K562 (cell line): ENCODE measurements at regions not wholly inside any gene's neighbourhood (a gene's known extent, or its start where the extent isn't known, plus 50 kb on each side); places are given as distances from the start of the nearest gene placed in this dataset.

Experiments
- ATAC-seq: fragments of 200-7000 bp; cut with Tn5 transposase; 3 replicates; pipeline ENCODE4 v1.9.1; 2020; ENCODE audit warnings: moderate library complexity
- BruUV-seq: library from RNA; stranded (reverse); fragments of 400-500 nt; replicated peaks from 2 replicates; lab custom pipeline; 2021; lab: Mats Ljungman, UMichigan
- CTCF ChIA-PET: fragments of 300-600 bp; formaldehyde crosslinking; extraction: SDS; loops from one replicate; lab custom pipeline; 2021; ENCODE audit warnings: low intra/inter-chr PET ratio; lab: Yijun Ruan, JAX
- POLR2A ChIA-PET: fragments of 300-600, 350-650 bp; sonication (Branson Sonifier 250); formaldehyde crosslinking; extraction: SDS; loops from one replicate; lab custom pipeline; 2021; ENCODE audit warnings: antibody characterized with exemption, inconsistent platforms; lab: Yijun Ruan, JAX
- DNase-seq, 4 experiments: peaks; one replicate each; pipeline versions ENCODE4 v3.0.0 to v3.0.0-alpha.2; 2011 to 2018; ENCODE audit warnings: low spot score in 3 of 4, mixed read lengths in 3 of 4; ENCODE audit errors: extremely low read depth in 1 of 4
- FAIRE-seq: peaks from 2 replicates; lab custom pipeline; 2011; peaks lifted over from hg19 to GRCh38; lab: Jason Lieb, UNC
- H2AFZ ChIP-seq: 2 replicates; pipeline ENCODE4 v1.6.0; 2011; ENCODE audit warnings: low read depth, low read length, control low read depth, inconsistent platforms
- H3K27ac ChIP-seq: fragments of 200-600 bp; 3 replicates; pipeline ENCODE4 v1.8.0; 2011; ENCODE audit warnings: low read depth, mild to moderate bottlenecking, control low read depth, inconsistent platforms, low read length, moderate library complexity, mixed read lengths; ENCODE audit errors: extremely low read depth
- H3K27me3 ChIP-seq, 2 experiments: fragments of 300-600 bp in 1 of 2; 2 replicates in 1 of 2; 3 replicates in 1 of 2; pipeline versions ENCODE4 v1.6.0 to v1.8.0; 2011; ENCODE audit warnings: inconsistent platforms in 2 of 2, low read length in 2 of 2, mild to moderate bottlenecking in 1 of 2, mixed read lengths in 1 of 2, moderate library complexity in 1 of 2; ENCODE audit not compliant: control insufficient read depth in 2 of 2, insufficient read depth in 2 of 2
- H3K36me3 ChIP-seq: fragments of 300-600 bp; 3 replicates; pipeline ENCODE4 v1.8.0; 2011; ENCODE audit warnings: mild to moderate bottlenecking, low read length, inconsistent platforms; ENCODE audit not compliant: control insufficient read depth, insufficient read depth
- H3K4me1 ChIP-seq, 2 experiments: fragments of 200-600 bp in 1 of 2; replicated peaks in 1 of 2; 2 replicates in 1 of 2; 3 replicates in 1 of 2; pipeline versions ENCODE4 v1.5.1 to v1.8.0; 2011; ENCODE audit warnings: inconsistent platforms in 2 of 2, low read length in 2 of 2, mild to moderate bottlenecking in 1 of 2, mixed read lengths in 1 of 2, moderate library complexity in 1 of 2; ENCODE audit not compliant: control insufficient read depth in 2 of 2, insufficient read depth in 2 of 2
- H3K4me2 ChIP-seq: 2 replicates; pipeline ENCODE4 v1.6.1; 2011; ENCODE audit warnings: low read length, control low read depth, inconsistent platforms, mixed read lengths; ENCODE audit not compliant: insufficient read depth
- H3K4me3 ChIP-seq: fragments of 200-600 bp; sonication (generic), shearing (Covaris generic); 2 replicates; pipeline ENCODE4 v1.5.1; 2016; ENCODE audit warnings: control low read depth, inconsistent platforms
- H3K79me2 ChIP-seq: fragments of 200-600 bp; 3 replicates; pipeline ENCODE4 v1.8.0; 2011; ENCODE audit warnings: low read length, inconsistent platforms; ENCODE audit not compliant: control insufficient read depth, insufficient read depth
- H3K9ac ChIP-seq, 2 experiments: 2 replicates each; pipeline versions ENCODE4 v1.6.0 to v1.6.1; 2011; ENCODE audit warnings: low read depth in 2 of 2, low read length in 2 of 2, control low read depth in 1 of 2, inconsistent platforms in 1 of 2, mild to moderate bottlenecking in 1 of 2, mixed read lengths in 1 of 2; ENCODE audit not compliant: insufficient read depth in 1 of 2
- H3K9me1 ChIP-seq: one replicate; pipeline ENCODE4 v1.6.0; 2011; ENCODE audit warnings: inconsistent platforms, mild to moderate bottlenecking, low read length, moderate library complexity; ENCODE audit not compliant: control insufficient read depth, insufficient read depth
- H3K9me3 ChIP-seq: replicated peaks from 2 replicates; pipeline ENCODE4 v1.5.1; 2011; ENCODE audit warnings: low read depth, low read length, inconsistent platforms; ENCODE audit not compliant: control insufficient read depth, insufficient read depth
- H4K20me1 ChIP-seq: replicated peaks from 2 replicates; pipeline ENCODE4 v1.6.1; 2011; ENCODE audit warnings: low read length, inconsistent platforms, mixed read lengths; ENCODE audit not compliant: control insufficient read depth, insufficient read depth
- ATF1 ChIP-seq, 2 experiments: fragments of 450-650 bp in 1 of 2; IDR thresholded peaks; 2 replicates each; pipeline ENCODE4 v1.6.1; 2016; ENCODE audit warnings: missing compliant biosample characterization in 1 of 2, missing genetic modification characterization in 1 of 2
- BMI1 ChIP-seq: fragments of 150-350 bp; IDR thresholded peaks from 2 replicates; pipeline ENCODE4 v1.6.1; 2014; ENCODE audit warnings: low read length
- COPS2 ChIP-seq: fragments of 450-650 bp; conservative IDR thresholded peaks from 2 replicates; pipeline ENCODE4 v1.6.1; 2016; ENCODE audit warnings: mild to moderate bottlenecking, moderate library complexity
- CREB5 ChIP-seq: fragments of 250-450 bp; sonication (Bioruptor Pico); IDR thresholded peaks from 2 replicates; pipeline ENCODE4 v1.5.0; 2020; ENCODE audit warnings: mild to moderate bottlenecking
- ESRRA ChIP-seq: fragments of 450-650 bp; IDR thresholded peaks from 2 replicates; pipeline ENCODE4 v1.6.1; 2014; ENCODE audit warnings: low read depth, mild to moderate bottlenecking, moderate library complexity, borderline replicate concordance
- NONO ChIP-seq, 2 experiments: fragments of 200-400 bp in 1 of 2; fragments of 450-650 bp in 1 of 2; formaldehyde crosslinking in 1 of 2; IDR thresholded peaks; 2 replicates each; pipeline ENCODE4 v1.6.1; 2017; ENCODE audit warnings: low read depth in 2 of 2, mild to moderate bottlenecking in 2 of 2, moderate library complexity in 2 of 2, low read length in 1 of 2
- NR1H2 ChIP-seq: sonication (generic); formaldehyde crosslinking; IDR thresholded peaks from 2 replicates; pipeline ENCODE4 v1.4.0; 2020; ENCODE audit warnings: mild to moderate bottlenecking, missing genetic modification reagents
- NR2F6 ChIP-seq: fragments of 450-650 bp; formaldehyde crosslinking; IDR thresholded peaks from 2 replicates; pipeline ENCODE4 v1.4.0; 2020; ENCODE audit warnings: mild to moderate bottlenecking
- RBM14 ChIP-seq: fragments of 200-400 bp; formaldehyde crosslinking; IDR thresholded peaks from 2 replicates; pipeline ENCODE4 v1.6.1; 2018; ENCODE audit warnings: low read depth, mild to moderate bottlenecking, low read length, moderate library complexity, borderline replicate concordance; ENCODE audit not compliant: insufficient read depth
- SNIP1 ChIP-seq: fragments of 450-650 bp; IDR thresholded peaks from 2 replicates; pipeline ENCODE4 v1.7.1; 2017; ENCODE audit warnings: low read depth, mild to moderate bottlenecking
- SREBF2 ChIP-seq: sonication (generic); formaldehyde crosslinking; IDR thresholded peaks from 2 replicates; pipeline ENCODE4 v1.4.0; 2020; ENCODE audit warnings: mild to moderate bottlenecking, missing genetic modification reagents
- TEAD1 ChIP-seq, 2 experiments: fragments of 450-650 bp in 1 of 2; sonication (generic) in 1 of 2; formaldehyde crosslinking; IDR thresholded peaks; 2 replicates each; pipeline versions ENCODE4 v1.4.0 to v1.8.0; 2020 to 2022; ENCODE audit warnings: mild to moderate bottlenecking in 2 of 2, missing genetic modification reagents in 1 of 2
- ZNF133 ChIP-seq: fragments of 250-450 bp; sonication (Bioruptor Pico); IDR thresholded peaks from 2 replicates; pipeline ENCODE4 v1.4.0; 2020; ENCODE audit warnings: mild to moderate bottlenecking
- WGBS: fragments of 100-300 bp; shearing (Covaris generic); methylation state at CpG from one replicate; pipeline ENCODE4 v1.1.6; 2016; ENCODE audit warnings: low coverage, mixed read lengths; ENCODE audit not compliant: insufficient coverage; ENCODE audit errors: missing lambda C conversion rate; 5-methylcytosine and 5-hydroxymethylcytosine counted together
- in situ Hi-C: fragments of 300-500 bp; cut with MboI; formaldehyde crosslinking; loops from 4 replicates; pipeline ENCODE4 v1.15.0; 2018; ENCODE audit warnings: inconsistent platforms, mixed read lengths
- intact Hi-C: fragments of 100-400 bp; cut with micrococcal nuclease; formaldehyde crosslinking; loops from 2 replicates; pipeline ENCODE4 v1.14.2; 2022
- TF ChIP-seq, protein P1 (sequence below): sonication (generic); formaldehyde crosslinking; IDR thresholded peaks from 2 replicates; pipeline ENCODE4 v1.8.0; 2022; ENCODE audit warnings: mild to moderate bottlenecking, missing genetic modification reagents, borderline replicate concordance

- TF ChIP-seq CREB5 (CRISPR knock-in tag) (no peak), ZNF133 (CRISPR knock-in tag) (no peak)
Measured at GRCh38 chr17:68790492-68790891, 164.7 kb downstream of the ABCA8 start (continued).

GRCh38 chr17:68789203-68789962 is 165.8 kb downstream of the ABCA8 start:
- Histone ChIP-seq H3K79me2 (no peaks in the 10 kb centered on the region), H3K9ac (no peak overlapping the region), H3K9me3 (no peaks in the 10 kb centered on the region), H3K9me1 (no peaks in the 10 kb centered on the region), H3K4me3 (no peak overlapping the region), H4K20me1 (no peaks in the 10 kb centered on the region)
- no peak for DNase-seq
- intact Hi-C loops, result no loop called here
- no peak for TF ChIP-seq ESRRA
- TF ChIP-seq, protein P1, sequence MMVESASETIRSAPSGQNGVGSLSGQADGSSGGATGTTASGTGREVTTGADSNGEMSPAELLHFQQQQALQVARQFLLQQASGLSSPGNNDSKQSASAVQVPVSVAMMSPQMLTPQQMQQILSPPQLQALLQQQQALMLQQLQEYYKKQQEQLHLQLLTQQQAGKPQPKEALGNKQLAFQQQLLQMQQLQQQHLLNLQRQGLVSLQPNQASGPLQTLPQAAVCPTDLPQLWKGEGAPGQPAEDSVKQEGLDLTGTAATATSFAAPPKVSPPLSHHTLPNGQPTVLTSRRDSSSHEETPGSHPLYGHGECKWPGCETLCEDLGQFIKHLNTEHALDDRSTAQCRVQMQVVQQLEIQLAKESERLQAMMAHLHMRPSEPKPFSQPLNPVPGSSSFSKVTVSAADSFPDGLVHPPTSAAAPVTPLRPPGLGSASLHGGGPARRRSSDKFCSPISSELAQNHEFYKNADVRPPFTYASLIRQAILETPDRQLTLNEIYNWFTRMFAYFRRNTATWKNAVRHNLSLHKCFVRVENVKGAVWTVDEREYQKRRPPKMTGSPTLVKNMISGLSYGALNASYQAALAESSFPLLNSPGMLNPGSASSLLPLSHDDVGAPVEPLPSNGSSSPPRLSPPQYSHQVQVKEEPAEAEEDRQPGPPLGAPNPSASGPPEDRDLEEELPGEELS (CRISPR knock-in tag), result no peak
- no peak for TF ChIP-seq BMI1
- no peak for TF ChIP-seq SNIP1
- no peak for TF ChIP-seq RBM14
- no peak for TF ChIP-seq NR2F6 (CRISPR knock-in tag)
- no peak for TF ChIP-seq TEAD1 (CRISPR knock-in tag; IDR thresholded peaks at IDR 0.05)
- TF ChIP-seq NONO (IDR thresholded peaks at IDR 0.05; ENCODE audit: low read depth in 2 of 2, low read length in 1 of 2), result no peak
- TF ChIP-seq COPS2, result no peak
- no peak for TF ChIP-seq ATF1 (CRISPR knock-in tag; IDR thresholded peaks at IDR 0.05)
- TF ChIP-seq ATF1 (tag; IDR thresholded peaks at IDR 0.05), result no peak
- no peak for TF ChIP-seq NR1H2 (CRISPR knock-in tag)
- no peak for TF ChIP-seq SREBF2 (CRISPR knock-in tag)
- TF ChIP-seq, all 486 proteins: peak for 0
- WGBS, result 7% methylated on average over 2 of the region's 2 CpGs
- BruUV-seq, result no TSS peak
- Histone ChIP-seq H3K36me3 (no peaks in the 10 kb centered on the region), H3K4me2 (no peak overlapping the region), H3K27me3 (no peaks in the 10 kb centered on the region), H3K27ac (no peak overlapping the region), H2AFZ (no peak overlapping the region), H3K4me1 (peaks cover 0 to 6% of the 10 kb centered on the region in 2 experiments; a peak in 3 of 5 replicates)
- CTCF ChIA-PET, result no interaction called here
- POLR2A ChIA-PET, result interaction anchor here (1.0 kb wide), 1 partner anchor 10 kb away, joined by 3 read pairs; no protein-coding TSS in a partner anchor
- in situ Hi-C loops, result no loop called here
- FAIRE-seq (no peak), ATAC-seq (no peak)
